ENCODE measurements at regions not wholly inside any gene's neighbourhood (a gene's known extent, or its start where the extent isn't known, plus 50 kb on each side); places are given as distances from the start of the nearest gene placed in this dataset.
"Not testable (repeated sequence)": the region's sequence is repeated elsewhere in the genome, so short reads cannot be mapped to it uniquely, and the experiment has no call there.

DNA sequence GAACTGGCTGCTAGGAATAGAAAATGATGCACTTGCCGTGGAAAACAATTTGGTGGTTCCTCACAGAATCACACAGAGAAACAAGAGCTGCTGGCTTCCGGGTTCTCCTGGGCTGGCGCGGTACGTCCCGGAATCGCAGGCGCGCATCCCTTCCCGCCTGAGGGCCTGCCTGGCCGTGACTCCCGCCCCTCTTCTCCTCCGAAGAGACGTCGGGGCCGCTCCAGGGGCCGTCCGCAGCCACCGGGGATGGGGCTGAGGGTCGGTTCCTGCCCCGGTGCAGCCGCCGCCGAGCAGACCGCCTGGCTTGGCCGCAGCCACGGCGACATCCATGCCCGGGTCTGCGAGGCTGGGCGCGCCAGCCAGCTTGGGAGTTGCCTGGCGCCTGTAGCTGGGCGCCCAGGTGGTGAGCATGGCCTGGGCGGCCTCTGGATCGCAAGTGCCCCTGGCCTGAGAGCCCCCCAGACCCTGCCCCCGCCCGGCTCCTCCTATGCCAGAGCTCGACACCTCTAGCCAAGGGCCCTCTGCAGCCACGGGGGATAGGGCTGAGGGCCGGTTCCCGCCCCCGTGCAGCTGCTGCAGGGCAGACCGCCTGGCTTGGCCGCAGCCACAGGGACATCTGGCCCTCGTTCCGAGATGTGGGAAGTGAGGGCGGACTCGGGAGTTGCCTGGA, 83.9 kb upstream of the ZNG1F start:
- DNase-seq, result peak; percentile 36

DNA sequence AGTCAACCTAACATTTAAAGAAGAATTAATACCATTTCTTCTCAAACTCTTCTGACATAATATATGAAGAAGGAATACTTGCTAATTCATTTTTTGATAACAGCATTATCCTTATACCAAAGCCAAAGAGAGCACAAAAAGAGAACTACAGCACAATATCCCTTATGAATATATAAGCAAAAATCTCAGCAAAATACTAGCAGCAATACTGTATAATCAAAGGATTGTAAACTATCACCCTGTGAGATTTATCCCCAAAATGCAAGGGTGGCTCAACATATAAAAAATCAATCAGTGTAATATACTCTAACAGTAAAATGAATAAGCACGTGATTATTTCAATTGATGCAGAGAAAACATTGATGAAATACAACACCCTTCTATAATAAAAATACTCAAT, 81.9 kb upstream of the ZNG1F start:
- DNase-seq, result not testable (repeated sequence)

DNA sequence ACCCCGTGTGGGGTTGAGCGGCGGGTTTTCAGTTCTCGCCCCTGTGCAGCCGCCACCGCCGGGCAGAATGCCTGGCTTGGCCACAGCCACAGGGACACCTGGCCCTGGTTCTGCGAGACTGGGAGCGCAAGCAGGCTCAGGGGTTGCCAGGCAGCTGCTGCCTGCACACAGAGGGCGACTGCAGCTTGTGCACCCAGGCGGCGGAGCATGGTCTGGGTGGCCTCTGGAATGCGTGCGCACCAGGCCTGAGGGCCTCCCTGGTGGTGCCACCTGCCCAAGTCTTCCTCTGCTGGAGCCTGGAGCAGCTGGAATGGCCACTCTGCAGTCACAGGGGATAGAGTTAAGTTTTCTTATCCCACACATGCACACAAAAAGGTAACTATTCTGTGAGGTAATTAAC, 80.4 kb upstream of the ZNG1F start:
- not testable (repeated sequence) for DNase-seq

DNA sequence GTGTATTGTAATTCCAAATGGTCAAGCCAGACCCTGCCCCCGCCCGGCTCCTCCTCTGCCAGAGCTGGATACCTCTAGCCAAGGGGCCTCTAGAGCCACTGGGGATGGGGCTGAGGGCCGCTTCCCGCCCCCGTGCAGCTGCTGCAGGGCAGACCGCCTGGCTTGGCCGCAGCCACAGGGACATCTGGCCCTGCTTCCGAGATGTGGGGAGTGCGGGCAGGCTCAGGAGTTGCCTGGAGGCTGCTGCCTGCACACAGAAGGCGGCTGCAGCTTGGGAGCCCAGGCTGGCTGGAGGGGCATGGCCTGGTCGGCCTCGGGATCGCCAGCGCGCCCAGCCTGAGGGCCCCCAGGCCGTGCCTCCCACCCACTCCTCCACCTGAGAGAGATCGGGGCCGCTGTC, 79.9 kb upstream of the ZNG1F start:
- not testable (repeated sequence) for DNase-seq

DNA sequence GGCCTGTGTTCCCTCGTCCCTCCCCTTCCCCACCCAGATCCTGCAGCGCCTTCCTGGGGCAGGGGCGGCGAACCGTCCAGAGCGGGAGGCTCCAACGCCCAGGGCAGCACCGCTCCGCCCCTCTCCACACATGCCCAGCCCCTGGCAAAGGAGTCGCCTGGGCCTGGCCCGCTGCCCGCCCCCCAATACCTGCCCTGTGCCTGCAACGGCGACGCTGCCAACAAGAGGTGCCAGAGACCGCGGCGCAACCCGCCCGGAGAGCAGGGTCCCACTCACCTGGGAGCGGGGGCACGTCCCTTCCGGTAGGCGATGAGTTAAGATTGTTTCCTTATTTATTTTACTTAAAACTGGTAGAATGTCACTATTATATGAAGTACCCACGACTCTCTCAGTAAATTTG, 77.5 kb upstream of the ZNG1F start:
- not testable (repeated sequence) for DNase-seq

DNA sequence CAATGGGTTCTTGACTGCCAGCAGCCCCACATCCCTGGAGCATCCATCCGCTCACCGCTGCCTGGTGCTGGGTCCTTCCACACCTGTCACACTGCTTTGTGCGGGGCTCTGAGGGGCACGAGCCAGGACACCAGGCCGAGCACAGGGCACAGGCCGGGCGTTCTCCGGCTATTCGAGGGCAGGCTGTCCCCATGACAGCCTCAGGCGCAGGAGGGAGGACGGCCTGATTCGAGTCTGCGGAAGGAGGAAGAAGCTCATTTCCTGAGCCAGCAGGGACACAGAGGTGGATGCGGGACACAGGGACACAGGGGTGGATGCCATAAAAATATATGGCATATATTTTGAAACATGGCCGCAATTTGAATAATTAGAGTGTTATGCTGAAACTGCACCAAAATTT, 76.9 kb upstream of the ZNG1F start:
- not testable (repeated sequence) for DNase-seq

DNA sequence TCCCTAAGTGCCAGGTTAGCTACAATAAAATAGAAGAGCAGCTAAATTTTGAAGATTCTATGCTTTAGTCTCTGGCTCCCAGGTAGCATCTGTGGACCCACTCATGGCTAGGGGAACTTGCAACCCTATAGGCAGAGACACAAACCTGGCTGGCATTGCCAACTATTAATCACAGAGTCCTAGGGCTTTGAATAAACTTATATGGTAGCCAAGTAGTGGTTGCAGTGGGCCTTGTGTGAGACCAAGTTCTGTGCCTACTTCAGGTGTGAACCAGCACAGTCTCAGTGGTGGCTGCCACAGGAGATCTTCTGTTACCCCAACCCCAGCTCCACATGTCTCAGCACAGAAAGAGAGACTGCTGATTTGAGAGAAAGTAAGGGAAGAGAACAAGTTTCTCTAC, 62.9 kb upstream of the ZNG1F start:
- DNase-seq, result not testable (repeated sequence)

DNA sequence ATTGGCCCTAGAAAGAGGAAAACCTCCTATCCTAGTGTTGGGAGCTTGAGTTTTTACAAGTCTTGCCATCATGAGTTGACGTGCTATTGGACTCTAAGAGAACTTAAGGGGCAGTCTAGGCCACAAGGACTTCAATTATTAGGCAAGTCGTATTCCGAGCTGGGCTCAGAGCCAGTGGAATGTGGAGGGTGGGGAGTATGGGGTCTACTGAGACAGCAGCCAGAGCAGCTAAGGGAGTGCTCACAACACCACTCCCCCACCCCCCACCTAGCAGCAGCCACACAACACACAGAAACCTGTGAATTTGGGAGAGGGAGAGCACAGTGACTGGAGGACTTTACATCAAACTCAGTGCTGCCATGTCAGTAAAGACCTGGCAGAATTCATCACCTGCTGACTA, 62.0 kb upstream of the ZNG1F start:
- DNase-seq, result not testable (repeated sequence)

DNA sequence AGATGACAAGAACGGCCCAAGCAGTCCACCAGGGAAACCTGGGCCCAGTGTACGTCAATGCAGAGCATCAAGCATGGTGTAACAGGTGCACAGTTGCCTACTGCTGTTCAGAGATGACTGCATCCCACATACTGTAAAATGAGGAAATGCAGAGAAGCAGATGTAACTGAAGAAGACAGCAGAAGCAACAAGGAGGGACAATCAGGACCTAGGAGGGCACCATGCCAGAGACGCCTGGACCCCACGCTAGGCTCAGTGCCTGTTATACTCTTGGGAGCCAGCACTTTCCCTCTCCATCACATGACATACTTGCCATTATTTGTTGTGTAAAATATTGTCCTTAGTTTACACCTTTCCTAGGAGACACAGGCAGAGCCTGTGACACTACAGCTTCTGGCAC, 57.6 kb upstream of the ZNG1F start:
- not testable (repeated sequence) for DNase-seq
